ENCODE measurements at regions not wholly inside any gene's neighbourhood (a gene's known extent, or its start where the extent isn't known, plus 50 kb on each side); places are given as distances from the start of the nearest gene placed in this dataset.

- ChIA-PET CTCF (ENCODE audit: partially characterized antibody) (interaction anchor here (0.6 to 2.1 kb wide), 8 partner anchors 9 to 1284 kb away, joined by 3 to 9 read pairs (median 4); no protein-coding TSS in a partner anchor), POLR2A (ENCODE audit: partially characterized antibody) (interaction anchor here (0.9 kb wide), 1 partner anchor 18 kb away, joined by 3 read pairs; no protein-coding TSS in a partner anchor)
- Histone ChIP-seq H3K14ac (ENCODE audit: insufficient read length) (no peak overlapping the region), H4K5ac (ENCODE audit: insufficient read length, low read depth, low read length) (no peak overlapping the region), H3K27me3 (replicated peaks in 1 of 4; ENCODE audit: control insufficient read depth in 3 of 4, extremely low read depth in 1 of 4, insufficient read depth in 3 of 4, low read length in 3 of 4) (no peaks in the 10 kb centered on the region), H3K4me2 (ENCODE audit: insufficient read depth in 1 of 2, low read depth in 2 of 2, low read length in 2 of 2) (no peak overlapping the region), H2AK5ac (ENCODE audit: low read depth, low read length) (no peak overlapping the region), H3K4ac (replicated peaks; ENCODE audit: insufficient read length, low read depth, low read length) (no peak overlapping the region), H3K4me3 (ENCODE audit: extremely low read depth in 1 of 4, insufficient read depth in 2 of 4, low read depth in 3 of 4, low read length in 4 of 4) (no peak overlapping the region), H4K91ac (replicated peaks; ENCODE audit: insufficient read length, low read length) (no peak overlapping the region), H2BK5ac (ENCODE audit: low read depth, low read length) (no peak overlapping the region), H4K20me1 (replicated peaks in 1 of 2; ENCODE audit: control insufficient read depth in 1 of 2, insufficient read depth in 2 of 2, low read length in 2 of 2) (no peaks in the 10 kb centered on the region), H2AFZ (ENCODE audit: low read length) (no peak overlapping the region), H3K23ac (ENCODE audit: insufficient read length) (no peak overlapping the region), H3K79me2 (ENCODE audit: control insufficient read depth in 1 of 2, insufficient read depth in 2 of 2, low read length in 2 of 2) (no peaks in the 10 kb centered on the region), H2BK120ac (replicated peaks; ENCODE audit: low read depth, low read length) (no peak overlapping the region), H2BK20ac (ENCODE audit: low read length) (no peak overlapping the region), H2BK15ac (ENCODE audit: low read length) (no peak overlapping the region), H3K4me1 (replicated peaks in 1 of 4; ENCODE audit: control insufficient read depth in 3 of 4, insufficient read depth in 4 of 4, low read length in 3 of 4) (no peaks in the 10 kb centered on the region), H3K9ac (replicated peaks in 1 of 4; ENCODE audit: extremely low read depth in 1 of 4, low read depth in 3 of 4, low read length in 3 of 4) (no peak overlapping the region), H4K8ac (ENCODE audit: extremely low read depth, insufficient read depth, low read length) (no peak overlapping the region), H2BK12ac (ENCODE audit: low read depth, low read length) (no peak overlapping the region), H3K23me2 (ENCODE audit: low read depth, low read length) (no peaks in the 10 kb centered on the region), H3K9me3 (ENCODE audit: insufficient read depth in 2 of 2, low read depth in 1 of 2, low read length in 1 of 2) (no peaks in the 10 kb centered on the region), H3K79me1 (ENCODE audit: low read depth, low read length) (no peaks in the 10 kb centered on the region), H3K18ac (ENCODE audit: extremely low read depth, low read length) (no peak overlapping the region), H3K36me3 (ENCODE audit: control insufficient read depth in 2 of 4, insufficient read depth in 4 of 4, low read length in 3 of 4) (no peaks in the 10 kb centered on the region), H3K56ac (replicated peaks; ENCODE audit: insufficient read length, low read depth, low read length) (no peak overlapping the region), H3K27ac (ENCODE audit: low read depth, low read length) (no peak overlapping the region)
- DNase-seq (ENCODE audit: low read depth in 1 of 2, low spot score in 2 of 2) (no peak), FAIRE-seq (no peak)
- 95% methylated on average over 5 of the region's 5 CpGs; no CpG with 5 or more reads in 1 of the 2 experiments for WGBS, 2 experiments (ENCODE audit: extremely low coverage in 1 of 2, insufficient coverage in 1 of 2, insufficient read length in 1 of 2, insufficient replicate concordance in 2 of 2, low coverage in 1 of 2, low lambda C conversion rate in 2 of 2, missing lambda C conversion rate in 1 of 2)
- TF ChIP-seq EZH2 (IDR thresholded peaks at IDR 0.05; ENCODE audit: low read depth, low read length, severe bottlenecking) (no peak), PHF8 (conservative IDR thresholded peaks at IDR 0.05; ENCODE audit: low read depth, low read length) (no peak), ZNF274 (IDR thresholded peaks at IDR 0.05; ENCODE audit: borderline replicate concordance, extremely low read depth, low read length) (no peak), SP1 (IDR thresholded peaks at IDR 0.05; ENCODE audit: low read depth, low read length) (no peak), SUZ12 (IDR thresholded peaks at IDR 0.05; ENCODE audit: low read length) (no peak), SIX5 (IDR thresholded peaks at IDR 0.05; ENCODE audit: low read depth, low read length) (no peak), TBP (IDR thresholded peaks at IDR 0.05; ENCODE audit: low read depth, low read length) (no peak), TAF7 (optimal IDR thresholded peaks at IDR 0.05; ENCODE audit: borderline replicate concordance, low read depth, low read length) (no peak), TCF12 (IDR thresholded peaks at IDR 0.05; ENCODE audit: low read depth, low read length) (no peak), BCL11A (IDR thresholded peaks at IDR 0.05; ENCODE audit: low read depth in 2 of 2, low read length in 2 of 2) (no peak), GTF2F1 (IDR thresholded peaks at IDR 0.05; ENCODE audit: borderline replicate concordance, low read depth, low read length) (no peak), RAD21 (IDR thresholded peaks at IDR 0.05 in 1 of 2, conservative IDR thresholded peaks at IDR 0.05 in 1 of 2; ENCODE audit: low read depth in 2 of 2, low read length in 2 of 2) (no peak), SIRT6 (IDR thresholded peaks at IDR 0.05; ENCODE audit: low read length) (no peak), CREB1 (IDR thresholded peaks at IDR 0.05) (no peak)
Measured at GRCh38 chr10:51022933-51023585, 51.2 kb upstream of the PRKG1 start.

Measured in H1 (cell line).